CD4-positive, alpha-beta T cell treated with Interferon gamma for 1 hour (primary cell): ENCODE measurements at regions not wholly inside any gene's neighbourhood (a gene's known extent, or its start where the extent isn't known, plus 50 kb on each side); places are given as distances from the start of the nearest gene placed in this dataset.
"Not testable (repeated sequence)": the region's sequence is repeated elsewhere in the genome, so short reads cannot be mapped to it uniquely, and the experiment has no call there.

Experiments
- DNase-seq: peaks from one replicate; pipeline ENCODE4 v3.0.0-alpha.2; 2020

- peak; percentile 44 for DNase-seq
Observed at GRCh38 chr6:6724539-6725467, 136.3 kb downstream of the LY86 start.

GRCh38 chr6:6725468-6726209, 137.1 kb downstream of the LY86 start:
- DNase-seq: no peak

- DNase-seq: no peak
Observed at GRCh38 chr6:6728169-6728941, 139.8 kb downstream of the LY86 start.

- no peak for DNase-seq
Observed at GRCh38 chr6:6729971-6730370, 141.5 kb downstream of the LY86 start.

- DNase-seq: no peak
Observed at GRCh38 chr6:6730831-6731230, 142.3 kb downstream of the LY86 start.

- no peak for DNase-seq
Observed at GRCh38 chr6:6734479-6735465, 146.3 kb downstream of the LY86 start.

- DNase-seq: no peak
Observed at GRCh38 chr6:6736791-6737654, 148.5 kb downstream of the LY86 start.

GRCh38 chr6:6737671-6738070, 149.2 kb downstream of the LY86 start:
- DNase-seq: no peak

- DNase-seq: no peak
Observed at GRCh38 chr6:6738108-6738507, 149.6 kb downstream of the LY86 start.

GRCh38 chr6:6738922-6739716, 150.6 kb downstream of the LY86 start:
- DNase-seq: no peak

- DNase-seq: no peak
Observed at GRCh38 chr6:6740595-6740994, 152.1 kb downstream of the LY86 start.

GRCh38 chr6:6741264-6741663, 152.7 kb downstream of the LY86 start:
- DNase-seq: no peak

- DNase-seq: no peak
Observed at GRCh38 chr6:6742535-6742934, 154.0 kb downstream of the LY86 start.

GRCh38 chr6:6744551-6744950, 156.0 kb downstream of the LY86 start:
- DNase-seq: no peak

GRCh38 chr6:6745637-6746332, 157.3 kb downstream of the LY86 start:
- not testable (repeated sequence) for DNase-seq

- DNase-seq: no peak
Observed at GRCh38 chr6:6746333-6746969, 157.9 kb downstream of the LY86 start.

GRCh38 chr6:6746970-6747338, 158.4 kb downstream of the LY86 start:
- DNase-seq: no peak

- DNase-seq: no peak
Observed at GRCh38 chr6:6747371-6747770, 158.9 kb downstream of the LY86 start.

GRCh38 chr6:6748001-6748400, 159.5 kb downstream of the LY86 start:
- no peak for DNase-seq
